ENCODE measurements at regions not wholly inside any gene's neighbourhood (a gene's known extent, or its start where the extent isn't known, plus 50 kb on each side); places are given as distances from the start of the nearest gene placed in this dataset.

DNA sequence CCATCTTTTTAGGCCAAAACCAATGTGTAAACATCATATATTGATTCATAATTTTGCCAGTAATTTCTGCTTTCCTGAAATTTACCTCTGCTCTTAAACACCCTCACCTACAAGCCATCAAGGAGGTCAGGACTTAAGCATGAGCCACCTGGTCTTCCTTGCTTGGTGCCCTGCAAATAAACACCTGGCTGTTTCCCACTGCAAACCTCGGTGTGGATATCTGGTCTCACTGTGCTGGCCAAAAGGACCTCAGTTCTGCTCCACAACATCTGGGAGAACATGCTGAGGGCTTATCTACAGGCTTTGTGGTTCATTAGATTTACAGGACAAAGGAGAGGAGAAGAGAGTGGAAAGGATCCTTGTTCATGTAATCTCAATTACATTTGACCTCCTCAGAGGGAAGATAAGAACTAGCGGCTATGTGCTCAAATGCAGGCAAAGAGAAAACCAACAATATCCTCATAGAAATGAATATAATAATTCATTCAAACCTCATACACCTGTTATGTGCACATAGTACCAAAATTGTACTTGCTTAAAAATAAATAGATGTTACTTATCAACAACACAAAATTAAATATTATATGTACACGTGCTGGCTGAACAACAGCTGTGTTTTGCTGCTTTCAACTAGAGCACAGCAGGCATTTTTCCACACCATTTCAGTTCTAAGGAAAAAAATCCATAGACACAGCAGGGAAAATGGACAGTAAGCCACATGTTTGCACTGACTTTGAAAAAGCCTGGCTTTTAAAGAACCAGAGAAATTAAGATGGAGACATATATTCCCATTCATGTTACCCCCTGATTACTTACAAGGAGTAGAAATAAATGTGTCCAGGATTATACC is 465.1 kb downstream of the LPIN1 start:
- no peak overlapping the region for H3K4me3 ChIP-seq
- no peak overlapping the region for H3K9ac ChIP-seq
- no peaks in the 10 kb centered on the region for H3K27me3 ChIP-seq
- no peaks in the 10 kb centered on the region for H3K36me3 ChIP-seq
- peaks cover 19% of the 10 kb centered on the region for H3K9me3 ChIP-seq
- peaks cover 8% of the 10 kb centered on the region; the same call in 1 of the 2 replicates for H3K4me1 ChIP-seq
- H4K20me1 ChIP-seq: no peaks in the 10 kb centered on the region
- no peak for TF ChIP-seq Cebpa-rat (IDR thresholded peaks at IDR 0.05)
- H3K27ac ChIP-seq: no peak overlapping the region
- H3K4me2 ChIP-seq: no peak overlapping the region

GRCh38 chr2:12212841-12213597 is 466.6 kb downstream of the LPIN1 start:
- peaks cover 8% of the 10 kb centered on the region; the same call in 1 of the 2 replicates for H3K4me1 ChIP-seq

DNA sequence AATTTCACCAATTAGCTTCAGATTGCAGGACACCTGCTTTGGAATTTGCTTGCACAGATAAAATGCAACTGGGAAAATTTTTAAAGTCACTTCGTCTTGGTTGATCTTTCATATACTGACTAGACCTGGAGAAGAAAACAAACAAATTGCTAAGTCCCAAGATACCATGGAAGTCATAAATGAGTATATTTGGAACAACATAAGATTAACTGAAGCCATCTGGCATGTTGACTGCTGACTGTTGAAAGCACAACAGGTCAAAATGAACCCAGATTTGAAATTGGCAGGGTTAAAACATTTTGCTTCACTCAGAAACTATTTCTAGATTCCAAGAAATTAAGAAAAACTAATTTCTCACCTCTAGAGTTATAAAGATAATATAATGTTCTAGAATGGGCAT is 470.7 kb downstream of the LPIN1 start:
- H3K27me3 ChIP-seq: no peaks in the 10 kb centered on the region
- no peaks in the 10 kb centered on the region for H4K20me1 ChIP-seq
- no peak overlapping the region for H3K4me3 ChIP-seq
- no peak overlapping the region for H3K4me2 ChIP-seq
- no peak for TF ChIP-seq Cebpa-rat (IDR thresholded peaks at IDR 0.05)
- peaks cover 9% of the 10 kb centered on the region for H3K9me3 ChIP-seq
- H3K9ac ChIP-seq: no peak overlapping the region
- H3K36me3 ChIP-seq: no peaks in the 10 kb centered on the region
- H3K4me1 ChIP-seq: peaks cover 8% of the 10 kb centered on the region; the same call in 1 of the 2 replicates
- no peak overlapping the region for H3K27ac ChIP-seq

More at GRCh38 chr2:12212841-12213597, 466.6 kb downstream of the LPIN1 start:
- H4K20me1 ChIP-seq: no peaks in the 10 kb centered on the region
- no peak overlapping the region for H3K27ac ChIP-seq
- H3K9ac ChIP-seq: no peak overlapping the region
- peaks cover 19% of the 10 kb centered on the region for H3K9me3 ChIP-seq
- TF ChIP-seq Cebpa-rat (IDR thresholded peaks at IDR 0.05): no peak
- no peak overlapping the region for H3K4me3 ChIP-seq
- no peaks in the 10 kb centered on the region for H3K36me3 ChIP-seq
- no peak overlapping the region for H3K4me2 ChIP-seq
- H3K27me3 ChIP-seq: no peaks in the 10 kb centered on the region

GRCh38 chr2:12219761-12220160 is 473.3 kb downstream of the LPIN1 start:
- Histone ChIP-seq H3K4me3 (no peak overlapping the region), H3K4me1 (no peaks in the 10 kb centered on the region), H3K4me2 (no peak overlapping the region), H4K20me1 (no peaks in the 10 kb centered on the region), H3K36me3 (peaks cover 11% of the 10 kb centered on the region; the same call in 1 of the 2 replicates), H3K9ac (no peak overlapping the region), H3K9me3 (peaks cover 35% of the 10 kb centered on the region), H3K27ac (no peak overlapping the region), H3K27me3 (no peaks in the 10 kb centered on the region)
- no peak for TF ChIP-seq Cebpa-rat (IDR thresholded peaks at IDR 0.05)

DNA sequence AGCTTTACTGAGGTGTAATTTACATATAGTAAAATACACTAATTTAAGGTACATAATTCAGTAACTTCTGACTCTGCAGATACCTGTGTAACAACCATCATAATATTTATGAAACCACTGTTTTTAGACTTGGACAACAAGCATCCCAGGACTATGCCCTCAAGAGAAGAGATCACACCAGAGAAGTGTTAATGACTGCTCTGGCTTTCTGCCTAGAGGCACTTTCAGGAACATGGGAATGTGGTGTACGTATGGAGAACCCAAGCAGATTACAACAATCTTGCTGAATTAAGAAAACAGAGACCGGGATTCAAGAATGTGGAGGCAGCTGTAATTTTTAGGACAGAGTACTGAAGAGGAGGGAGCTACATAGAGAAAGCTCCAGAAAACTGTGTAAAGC is 475.2 kb downstream of the LPIN1 start:
- TF ChIP-seq Cebpa-rat (IDR thresholded peaks at IDR 0.05): no peak
- peaks cover 11% of the 10 kb centered on the region; the same call in 1 of the 2 replicates for H3K36me3 ChIP-seq
- H3K9me3 ChIP-seq: peaks cover 52% of the 10 kb centered on the region
- no peak overlapping the region for H3K4me2 ChIP-seq
- no peak overlapping the region for H3K27ac ChIP-seq
- no peaks in the 10 kb centered on the region for H4K20me1 ChIP-seq
- H3K27me3 ChIP-seq: no peaks in the 10 kb centered on the region
- H3K4me3 ChIP-seq: no peak overlapping the region
- H3K4me1 ChIP-seq: no peaks in the 10 kb centered on the region
- no peak overlapping the region for H3K9ac ChIP-seq

DNA sequence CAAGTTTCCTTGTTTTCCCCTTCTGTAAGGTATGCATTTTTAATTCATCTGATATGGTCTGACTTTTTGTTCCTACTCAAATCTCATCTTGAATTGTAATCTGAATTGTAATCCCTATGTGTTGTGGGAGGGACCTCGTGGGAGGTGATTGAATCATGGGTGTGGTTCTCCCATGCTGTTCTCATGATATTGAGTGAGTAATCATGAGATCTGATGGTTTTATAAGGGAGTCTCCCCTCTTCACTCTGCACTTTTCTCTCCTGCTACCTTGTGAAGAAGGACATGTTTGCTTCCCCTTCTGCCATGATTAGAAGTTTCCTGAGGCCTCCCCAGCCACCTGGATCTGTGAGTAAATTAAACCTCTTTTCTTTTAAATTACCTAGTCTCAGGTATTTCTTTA is 476.1 kb downstream of the LPIN1 start:
- no peaks in the 10 kb centered on the region for H4K20me1 ChIP-seq
- peaks cover 61% of the 10 kb centered on the region for H3K9me3 ChIP-seq
- no peak overlapping the region for H3K9ac ChIP-seq
- no peaks in the 10 kb centered on the region for H3K4me1 ChIP-seq
- H3K27ac ChIP-seq: no peak overlapping the region
- peaks cover 11% of the 10 kb centered on the region; the same call in 1 of the 2 replicates for H3K36me3 ChIP-seq
- no peak overlapping the region for H3K4me2 ChIP-seq
- no peak overlapping the region for H3K4me3 ChIP-seq
- no peak for TF ChIP-seq Cebpa-rat (IDR thresholded peaks at IDR 0.05)
- H3K27me3 ChIP-seq: no peaks in the 10 kb centered on the region

GRCh38 chr2:12223732-12224131 is 477.3 kb downstream of the LPIN1 start:
- Histone ChIP-seq H4K20me1 (no peaks in the 10 kb centered on the region), H3K4me1 (no peaks in the 10 kb centered on the region), H3K36me3 (peaks cover 11% of the 10 kb centered on the region; the same call in 1 of the 2 replicates), H3K4me2 (no peak overlapping the region), H3K9me3 (peaks cover 62% of the 10 kb centered on the region), H3K9ac (no peak overlapping the region), H3K27me3 (no peaks in the 10 kb centered on the region), H3K4me3 (0 out of 2 replicates have a peak overlapping the region, but pooled peaks have one; percentile 23), H3K27ac (no peak overlapping the region)
- TF ChIP-seq Cebpa-rat (IDR thresholded peaks at IDR 0.05): no peak

GRCh38 chr2:12226653-12227052 is 480.2 kb downstream of the LPIN1 start:
- H3K27ac ChIP-seq: no peak overlapping the region
- H3K4me2 ChIP-seq: no peak overlapping the region
- no peaks in the 10 kb centered on the region for H3K27me3 ChIP-seq
- H3K9ac ChIP-seq: no peak overlapping the region
- H3K4me3 ChIP-seq: no peak overlapping the region
- H3K4me1 ChIP-seq: no peaks in the 10 kb centered on the region
- peaks cover 11% of the 10 kb centered on the region; the same call in 1 of the 2 replicates for H3K36me3 ChIP-seq
- peaks cover 56% of the 10 kb centered on the region for H3K9me3 ChIP-seq
- no peaks in the 10 kb centered on the region for H4K20me1 ChIP-seq
- TF ChIP-seq Cebpa-rat (IDR thresholded peaks at IDR 0.05): no peak

DNA sequence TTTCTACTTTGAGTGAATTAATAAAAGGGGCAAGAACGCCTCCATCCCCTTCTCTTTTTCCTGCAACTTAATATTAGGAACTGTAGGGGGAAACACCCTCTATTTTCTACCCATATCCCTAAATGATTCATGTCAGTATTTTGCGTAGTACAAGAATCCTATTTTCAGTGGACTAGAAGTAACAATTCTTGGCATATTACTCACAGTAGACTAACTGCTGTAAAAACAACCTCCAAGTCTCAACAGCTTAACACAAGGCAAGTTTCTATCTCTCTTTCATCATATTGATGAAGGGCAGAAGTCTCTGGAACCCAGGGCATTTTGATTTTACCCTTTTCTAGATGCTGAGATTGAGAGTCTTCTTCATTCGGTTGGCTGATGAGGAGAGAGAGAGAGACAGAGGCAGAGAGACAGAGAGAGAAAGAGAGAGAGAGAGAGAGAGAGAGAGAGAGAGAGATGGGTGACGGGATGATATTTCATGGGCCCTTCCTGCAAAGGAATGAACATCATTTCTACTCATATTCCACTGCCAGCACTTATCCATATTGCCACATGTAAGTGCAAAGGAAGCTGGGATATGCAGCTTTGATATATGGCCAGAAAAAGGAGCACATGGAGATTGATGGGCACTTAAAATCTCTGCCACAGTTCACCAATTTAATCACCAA is 481.6 kb downstream of the LPIN1 start:
- no peaks in the 10 kb centered on the region for H4K20me1 ChIP-seq
- no peak overlapping the region for H3K27ac ChIP-seq
- TF ChIP-seq Cebpa-rat (IDR thresholded peaks at IDR 0.05): no peak
- no peak overlapping the region for H3K9ac ChIP-seq
- no peak overlapping the region for H3K4me2 ChIP-seq
- H3K27me3 ChIP-seq: no peaks in the 10 kb centered on the region
- peaks cover 11% of the 10 kb centered on the region; the same call in 1 of the 2 replicates for H3K36me3 ChIP-seq
- H3K4me3 ChIP-seq: no peak overlapping the region
- H3K9me3 ChIP-seq: peaks cover 44% of the 10 kb centered on the region
- H3K4me1 ChIP-seq: no peaks in the 10 kb centered on the region
